MM.1S (cell line): ENCODE measurements at regions not wholly inside any gene's neighbourhood (a gene's known extent, or its start where the extent isn't known, plus 50 kb on each side); places are given as distances from the start of the nearest gene placed in this dataset.

ENCODE experiments used
- EZH2 ChIP-seq: fragments of 300-600 bp; sonication (generic); optimal IDR thresholded peaks from 2 replicates; pipeline ENCODE3; 2017; ENCODE audit warnings: low read depth, mild to moderate bottlenecking, antibody characterized with exemption, low read length, mixed read lengths
- EZH2phosphoT487 ChIP-seq: fragments of 300-600 bp; sonication (generic); IDR thresholded peaks from 2 replicates; pipeline ENCODE4 v1.6.1; 2018; ENCODE audit warnings: antibody characterized with exemption, low read length
- TF ChIP-seq, protein P1 (sequence below): fragments of 300-600 bp; sonication (generic); IDR thresholded peaks from 2 replicates; pipeline ENCODE4 v1.5.1; 2016; ENCODE audit warnings: antibody characterized with exemption, low read length, mixed read lengths

DNA sequence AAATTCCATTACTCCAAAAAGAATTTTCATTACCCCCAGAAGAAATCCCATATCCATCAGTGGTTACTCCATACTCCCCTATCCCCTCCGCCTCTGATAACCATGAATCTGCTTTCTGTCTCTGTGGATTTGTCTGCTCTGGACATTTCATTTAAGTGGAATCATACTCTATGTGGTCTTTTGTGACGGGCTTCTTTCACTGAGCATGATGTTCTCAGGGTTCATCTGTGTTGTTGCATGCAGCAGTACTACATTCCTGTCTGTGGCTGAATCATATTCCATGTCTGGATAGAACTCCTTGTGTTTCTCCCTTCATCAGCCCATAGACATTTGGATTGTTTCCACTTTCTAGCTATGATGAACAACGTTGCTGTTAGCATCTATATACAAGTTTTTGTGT is 59.5 kb upstream of the IRX3 start:
- TF ChIP-seq, protein P1, sequence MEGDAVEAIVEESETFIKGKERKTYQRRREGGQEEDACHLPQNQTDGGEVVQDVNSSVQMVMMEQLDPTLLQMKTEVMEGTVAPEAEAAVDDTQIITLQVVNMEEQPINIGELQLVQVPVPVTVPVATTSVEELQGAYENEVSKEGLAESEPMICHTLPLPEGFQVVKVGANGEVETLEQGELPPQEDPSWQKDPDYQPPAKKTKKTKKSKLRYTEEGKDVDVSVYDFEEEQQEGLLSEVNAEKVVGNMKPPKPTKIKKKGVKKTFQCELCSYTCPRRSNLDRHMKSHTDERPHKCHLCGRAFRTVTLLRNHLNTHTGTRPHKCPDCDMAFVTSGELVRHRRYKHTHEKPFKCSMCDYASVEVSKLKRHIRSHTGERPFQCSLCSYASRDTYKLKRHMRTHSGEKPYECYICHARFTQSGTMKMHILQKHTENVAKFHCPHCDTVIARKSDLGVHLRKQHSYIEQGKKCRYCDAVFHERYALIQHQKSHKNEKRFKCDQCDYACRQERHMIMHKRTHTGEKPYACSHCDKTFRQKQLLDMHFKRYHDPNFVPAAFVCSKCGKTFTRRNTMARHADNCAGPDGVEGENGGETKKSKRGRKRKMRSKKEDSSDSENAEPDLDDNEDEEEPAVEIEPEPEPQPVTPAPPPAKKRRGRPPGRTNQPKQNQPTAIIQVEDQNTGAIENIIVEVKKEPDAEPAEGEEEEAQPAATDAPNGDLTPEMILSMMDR: no peak
- TF ChIP-seq EZH2: no peak
- TF ChIP-seq EZH2phosphoT487: no peak
